Naive thymus-derived CD4-positive, alpha-beta T cell (primary cell): ENCODE measurements at regions not wholly inside any gene's neighbourhood (a gene's known extent, or its start where the extent isn't known, plus 50 kb on each side); places are given as distances from the start of the nearest gene placed in this dataset.

Experiments used
- ATAC-seq: fragments of 150-1000 bp; cut with Tn5 transposase; 2 replicates; pipeline ENCODE4 v1.10.0; 2021; ENCODE audit warnings: mild to moderate bottlenecking, moderate library complexity
- CTCF ChIA-PET: fragments of 350-600 bp; sonication (Branson Sonifier 250); formaldehyde crosslinking; loops from one replicate; lab custom pipeline; 2021; ENCODE audit warnings: antibody characterized with exemption; lab: Charles Lee
- POLR2A ChIA-PET: fragments of 350-600 bp; sonication (Branson Sonifier 250); formaldehyde crosslinking; loops from one replicate; lab custom pipeline; 2021; ENCODE audit warnings: antibody characterized with exemption, inconsistent platforms; lab: Charles Lee
- DNase-seq, 9 donors: peaks; one replicate each; pipeline versions ENCODE4 v3.0.0 to v3.0.0-alpha.2; 2020 to 2022; ENCODE audit warnings: mixed read lengths in 1 of 9
- H3K27ac ChIP-seq: one replicate; pipeline ENCODE4 v1.7.0; 2013; ENCODE audit warnings: mild to moderate bottlenecking, low read depth, low read length, moderate library complexity
- H3K27me3 ChIP-seq, 2 donors: one replicate each; pipeline ENCODE4 v1.7.0; 2013; ENCODE audit warnings: low read length in 2 of 2, mild to moderate bottlenecking in 2 of 2, moderate library complexity in 2 of 2; ENCODE audit not compliant: control insufficient read depth in 2 of 2, insufficient read depth in 2 of 2
- H3K36me3 ChIP-seq, 3 experiments: 1 replicate in 2 of 3; 2 replicates in 1 of 3; pipeline ENCODE4 v1.7.0; 2013; ENCODE audit warnings: low read length in 3 of 3, mild to moderate bottlenecking in 3 of 3, moderate library complexity in 1 of 3; ENCODE audit not compliant: insufficient read depth in 3 of 3, control insufficient read depth in 2 of 3
- H3K4me1 ChIP-seq, 2 donors: one replicate each; pipeline ENCODE4 v1.7.0; 2013; ENCODE audit warnings: low read length in 2 of 2, mild to moderate bottlenecking in 2 of 2, moderate library complexity in 1 of 2; ENCODE audit not compliant: control insufficient read depth in 2 of 2, insufficient read depth in 2 of 2
- H3K4me3 ChIP-seq: 2 replicates; pipeline ENCODE4 v1.7.0; 2013; ENCODE audit warnings: mild to moderate bottlenecking, low read length
- H3K9me3 ChIP-seq, 3 experiments: 1 replicate in 2 of 3; 2 replicates in 1 of 3; pipeline ENCODE4 v1.7.0; 2013; ENCODE audit warnings: low read length in 3 of 3; ENCODE audit not compliant: control insufficient read depth in 2 of 3
- H3K27ac Mint-ChIP-seq, 9 donors: one replicate each; pipeline ENCODE4 v1.8.0; 2020 to 2022; ENCODE audit warnings: mixed read lengths in 9 of 9, mild to moderate bottlenecking in 8 of 9, moderate library complexity in 5 of 9, inconsistent platforms in 2 of 9
- H3K27me3 Mint-ChIP-seq, 5 donors: one replicate each; pipeline ENCODE4 v1.8.0; 2021 to 2022; ENCODE audit warnings: mixed read lengths in 5 of 5, mild to moderate bottlenecking in 1 of 5
- H3K36me3 Mint-ChIP-seq, 5 donors: one replicate each; pipeline ENCODE4 v1.8.0; 2020 to 2022; ENCODE audit warnings: mixed read lengths in 5 of 5, mild to moderate bottlenecking in 3 of 5, inconsistent platforms in 1 of 5
- H3K4me1 Mint-ChIP-seq, 7 donors: one replicate each; pipeline ENCODE4 v1.8.0; 2020 to 2022; ENCODE audit warnings: mixed read lengths in 7 of 7, mild to moderate bottlenecking in 3 of 7, inconsistent platforms in 1 of 7
- H3K4me3 Mint-ChIP-seq, 10 donors: one replicate each; pipeline ENCODE4 v1.8.0; 2020 to 2022; ENCODE audit warnings: mild to moderate bottlenecking in 10 of 10, mixed read lengths in 10 of 10, moderate library complexity in 6 of 10, inconsistent platforms in 2 of 10
- H3K9me3 Mint-ChIP-seq, 11 donors: one replicate each; pipeline ENCODE4 v1.8.0; 2020 to 2022; ENCODE audit warnings: mixed read lengths in 11 of 11, mild to moderate bottlenecking in 4 of 11, inconsistent platforms in 1 of 11, moderate library complexity in 1 of 11
- intact Hi-C, 2 donors: fragments of 100-400 bp; cut with micrococcal nuclease; formaldehyde crosslinking; loops; one replicate each; pipeline ENCODE4 v1.15.1; 2023

DNA sequence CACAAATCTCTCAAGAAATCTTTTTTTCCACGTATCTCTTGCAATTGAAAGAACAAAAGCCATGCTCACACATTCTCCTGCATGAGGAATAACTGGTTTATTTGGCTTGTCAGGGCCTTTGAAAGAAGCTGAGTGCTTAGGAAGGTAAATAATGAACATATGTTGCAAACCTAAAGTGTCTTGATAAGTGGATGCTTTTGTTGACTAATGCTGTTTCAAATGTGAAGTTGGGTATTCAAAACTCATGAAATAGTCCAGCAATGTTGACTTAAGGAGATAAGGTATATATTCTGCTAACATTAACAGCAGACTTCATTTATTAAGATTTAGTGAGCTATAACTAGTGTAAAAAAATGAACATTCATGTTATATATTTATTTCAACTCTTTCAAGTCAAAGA lies 1792.7 kb upstream of the MIR17HG start:
- ChIA-PET POLR2A (no interaction called here), CTCF (no interaction called here)
- Histone ChIP-seq H3K9me3 (no peaks in the 10 kb centered on the region), H3K27me3 (no peaks in the 10 kb centered on the region), H3K36me3 (no peaks in the 10 kb centered on the region), H3K27ac (no peak overlapping the region), H3K4me1 (no peaks in the 10 kb centered on the region), H3K4me3 (no peak overlapping the region)
- Mint-ChIP-seq H3K27ac (no peak overlapping the region), H3K27me3 (no peaks in the 10 kb centered on the region), H3K9me3 (peaks cover 0 to 18% (median 5%) of the 10 kb centered on the region in 11 donors), H3K4me3 (no peak overlapping the region), H3K4me1 (no peaks in the 10 kb centered on the region), H3K36me3 (no peaks in the 10 kb centered on the region)
- ATAC-seq (no peak), DNase-seq (no peak)
- intact Hi-C loops: no loop called here

DNA sequence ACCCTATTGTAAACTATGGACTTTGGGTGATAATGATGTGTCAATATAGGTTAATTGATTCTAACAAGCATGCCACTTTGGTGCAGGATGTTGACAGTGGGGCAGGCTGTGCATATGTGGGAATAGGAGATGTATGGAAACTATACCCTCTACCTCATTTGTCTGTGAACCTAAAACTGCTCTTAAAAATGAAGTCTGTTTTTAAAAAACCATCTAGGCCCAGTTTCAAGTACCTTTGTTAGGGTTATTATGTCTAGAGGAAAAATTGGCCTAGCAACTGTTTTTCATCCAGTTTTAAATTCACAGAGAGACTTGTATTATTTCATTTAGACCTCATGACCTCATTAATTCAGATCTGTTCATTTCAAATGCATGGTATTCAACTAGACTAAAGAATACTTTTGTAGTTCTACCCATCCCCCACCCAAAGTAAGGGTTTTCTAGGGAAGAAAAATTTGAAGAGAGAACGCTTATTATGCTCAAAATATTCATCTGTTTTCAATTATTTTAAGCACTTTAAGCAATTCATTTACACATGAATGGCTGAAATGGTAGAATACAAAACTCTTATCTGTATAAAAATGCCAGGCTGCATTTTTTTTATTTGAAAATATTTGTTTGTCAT lies 1781.9 kb upstream of the MIR17HG start:
- Mint-ChIP-seq H3K4me1 (no peaks in the 10 kb centered on the region), H3K36me3 (no peaks in the 10 kb centered on the region), H3K4me3 (no peak overlapping the region), H3K9me3 (peaks cover 0 to 15% (median 2%) of the 10 kb centered on the region in 11 donors), H3K27ac (no peak overlapping the region), H3K27me3 (no peaks in the 10 kb centered on the region)
- no peaks in the 10 kb centered on the region for H3K9me3 ChIP-seq
- ChIA-PET POLR2A (no interaction called here), CTCF (no interaction called here)
- no peak overlapping the region for H3K27ac ChIP-seq
- no peaks in the 10 kb centered on the region for H3K36me3 ChIP-seq
- no peaks in the 10 kb centered on the region for H3K4me1 ChIP-seq
- H3K4me3 ChIP-seq: no peak overlapping the region
- DNase-seq (no peak), ATAC-seq (no peak)
- no peaks in the 10 kb centered on the region for H3K27me3 ChIP-seq
- intact Hi-C loops: no loop called here

DNA sequence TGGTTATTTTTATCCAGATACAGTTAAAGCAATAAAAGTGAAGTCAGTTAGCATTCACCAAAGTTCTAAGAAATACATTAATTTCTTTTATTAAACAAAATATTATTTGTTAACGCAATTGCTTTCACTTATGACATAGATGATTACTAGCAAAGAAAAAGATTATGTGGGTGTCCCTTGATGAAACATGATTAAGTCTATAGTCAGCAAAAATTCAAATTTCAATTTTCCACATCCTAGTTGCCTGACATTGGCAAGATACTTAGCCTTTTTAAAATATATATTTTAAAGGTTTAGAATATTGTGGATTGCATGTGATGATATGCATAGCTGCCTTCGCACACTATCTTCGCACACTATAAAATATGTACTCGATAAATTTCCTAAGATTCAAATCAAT lies 1780.5 kb upstream of the MIR17HG start:
- intact Hi-C loops: no loop called here
- Histone ChIP-seq H3K27ac (no peak overlapping the region), H3K4me3 (no peak overlapping the region), H3K27me3 (no peaks in the 10 kb centered on the region), H3K4me1 (no peaks in the 10 kb centered on the region), H3K36me3 (no peaks in the 10 kb centered on the region), H3K9me3 (no peaks in the 10 kb centered on the region)
- Mint-ChIP-seq H3K36me3 (no peaks in the 10 kb centered on the region), H3K4me1 (no peaks in the 10 kb centered on the region), H3K4me3 (no peak overlapping the region), H3K27me3 (no peaks in the 10 kb centered on the region), H3K9me3 (peaks cover 0 to 21% (median 4%) of the 10 kb centered on the region in 11 donors), H3K27ac (no peak overlapping the region)
- CTCF ChIA-PET: no interaction called here
- POLR2A ChIA-PET: no interaction called here
- DNase-seq (no peak), ATAC-seq (no peak)

DNA sequence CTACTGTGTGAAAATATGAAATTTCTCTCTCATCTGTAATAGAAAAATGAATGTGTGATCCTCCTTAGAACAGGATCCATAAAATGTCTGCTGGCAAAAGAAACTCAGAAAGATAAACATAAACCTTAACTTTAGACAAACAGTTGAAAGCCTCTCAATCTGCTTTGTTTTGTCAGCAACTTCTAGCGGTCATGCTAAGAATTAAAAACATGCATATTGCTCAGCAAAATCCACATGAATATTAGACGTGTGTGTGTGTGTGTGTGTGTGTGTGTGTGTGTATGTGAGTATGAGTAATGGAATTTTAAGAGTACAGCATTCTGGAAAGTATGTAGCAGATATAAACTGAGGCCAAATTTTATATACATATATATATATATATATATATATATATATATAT lies 1779.2 kb upstream of the MIR17HG start:
- H3K36me3 Mint-ChIP-seq: no peaks in the 10 kb centered on the region
- no peak overlapping the region for H3K27ac ChIP-seq
- no peak for DNase-seq
- H3K27me3 Mint-ChIP-seq: no peaks in the 10 kb centered on the region
- ATAC-seq: no peak
- no peaks in the 10 kb centered on the region for H3K4me1 Mint-ChIP-seq
- H3K27me3 ChIP-seq: no peaks in the 10 kb centered on the region
- H3K4me3 ChIP-seq: no peak overlapping the region
- peaks cover 2 to 17% (median 3%) of the 10 kb centered on the region in 11 donors for H3K9me3 Mint-ChIP-seq
- H3K36me3 ChIP-seq: no peaks in the 10 kb centered on the region
- no peak overlapping the region for H3K4me3 Mint-ChIP-seq
- no peak overlapping the region for H3K27ac Mint-ChIP-seq
- POLR2A ChIA-PET: no interaction called here
- CTCF ChIA-PET: no interaction called here
- H3K9me3 ChIP-seq: no peaks in the 10 kb centered on the region
- intact Hi-C loops: no loop called here
- H3K4me1 ChIP-seq: no peaks in the 10 kb centered on the region

DNA sequence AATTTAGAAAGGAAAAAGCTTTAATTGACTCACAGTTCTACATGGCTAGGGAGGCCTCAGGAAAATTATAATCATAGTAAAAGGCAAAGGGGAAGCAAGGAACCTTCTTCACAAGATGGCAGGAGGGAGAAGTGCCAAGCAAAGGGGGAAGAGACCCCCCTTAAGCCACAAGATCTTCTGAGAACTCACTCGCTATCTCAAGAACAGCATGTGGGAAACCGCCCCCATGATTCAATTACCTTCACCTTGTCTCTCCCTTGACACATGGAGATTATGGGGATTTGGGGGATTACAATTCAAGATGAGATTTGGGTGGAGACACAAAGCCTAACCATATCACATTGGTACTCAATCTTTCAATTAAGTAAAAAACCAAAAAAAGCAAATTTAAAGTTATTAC lies 1778.7 kb upstream of the MIR17HG start:
- Mint-ChIP-seq H3K27ac (no peak overlapping the region), H3K4me1 (no peaks in the 10 kb centered on the region), H3K9me3 (peaks cover 2 to 14% (median 3%) of the 10 kb centered on the region in 11 donors), H3K36me3 (no peaks in the 10 kb centered on the region), H3K4me3 (no peak overlapping the region), H3K27me3 (no peaks in the 10 kb centered on the region)
- Histone ChIP-seq H3K36me3 (no peaks in the 10 kb centered on the region), H3K4me1 (no peaks in the 10 kb centered on the region), H3K27me3 (no peaks in the 10 kb centered on the region), H3K4me3 (no peak overlapping the region), H3K27ac (no peak overlapping the region), H3K9me3 (no peaks in the 10 kb centered on the region)
- ATAC-seq (no peak), DNase-seq (no peak)
- intact Hi-C loops: no loop called here
- ChIA-PET POLR2A (no interaction called here), CTCF (no interaction called here)

DNA sequence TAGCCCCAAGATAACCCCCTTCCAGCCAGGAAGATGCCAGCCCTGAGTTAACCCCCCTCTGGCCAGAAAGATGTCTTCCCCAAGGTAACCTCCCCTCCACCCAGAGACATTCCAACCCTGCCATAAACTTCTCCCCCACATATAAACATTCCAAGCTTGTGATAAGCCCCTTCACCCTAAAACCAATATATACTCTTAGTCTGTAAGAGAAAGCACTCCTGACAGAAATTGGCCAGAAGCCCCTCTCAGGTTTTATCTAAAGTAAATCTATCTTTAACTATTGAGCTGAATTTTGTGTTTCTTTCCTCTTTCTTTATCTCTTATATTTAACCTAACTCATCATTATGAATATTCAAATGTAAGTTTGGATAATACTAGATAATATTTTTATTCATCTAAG lies 1775.8 kb upstream of the MIR17HG start:
- Histone ChIP-seq H3K27ac (no peak overlapping the region), H3K9me3 (no peaks in the 10 kb centered on the region), H3K27me3 (no peaks in the 10 kb centered on the region), H3K36me3 (no peaks in the 10 kb centered on the region), H3K4me3 (no peak overlapping the region), H3K4me1 (no peaks in the 10 kb centered on the region)
- Mint-ChIP-seq H3K4me3 (no peak overlapping the region), H3K27ac (no peak overlapping the region), H3K27me3 (no peaks in the 10 kb centered on the region), H3K36me3 (no peaks in the 10 kb centered on the region), H3K9me3 (peaks cover 0 to 17% (median 4%) of the 10 kb centered on the region in 11 donors), H3K4me1 (no peaks in the 10 kb centered on the region)
- intact Hi-C loops: no loop called here
- ChIA-PET CTCF (no interaction called here), POLR2A (no interaction called here)
- ATAC-seq: no peak
- DNase-seq: no peak

DNA sequence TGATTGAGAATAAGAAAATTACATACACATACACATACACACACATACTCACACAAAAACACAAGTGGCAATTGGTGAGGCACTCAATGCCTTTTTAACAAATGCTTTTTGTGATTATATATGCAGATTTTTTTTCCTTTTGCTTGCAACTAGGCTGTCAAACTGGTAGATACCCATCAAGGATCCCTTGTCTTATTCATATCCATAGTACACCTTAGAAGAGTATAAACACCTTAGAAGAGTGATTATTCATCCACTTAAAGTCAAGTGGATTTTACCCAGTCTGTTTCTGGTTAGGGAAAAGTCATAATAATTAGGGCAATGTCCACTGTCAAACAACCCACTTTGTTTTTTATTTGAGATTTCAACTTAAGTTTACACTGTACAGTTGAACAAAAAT lies 1773.4 kb upstream of the MIR17HG start:
- intact Hi-C loops: no loop called here
- Histone ChIP-seq H3K4me3 (no peak overlapping the region), H3K27ac (no peak overlapping the region), H3K27me3 (no peaks in the 10 kb centered on the region), H3K4me1 (no peaks in the 10 kb centered on the region), H3K9me3 (no peaks in the 10 kb centered on the region), H3K36me3 (no peaks in the 10 kb centered on the region)
- Mint-ChIP-seq H3K9me3 (peaks cover 0 to 25% (median 4%) of the 10 kb centered on the region in 11 donors), H3K4me1 (no peaks in the 10 kb centered on the region), H3K36me3 (no peaks in the 10 kb centered on the region), H3K4me3 (no peak overlapping the region), H3K27ac (no peak overlapping the region), H3K27me3 (no peaks in the 10 kb centered on the region)
- ATAC-seq (no peak), DNase-seq (no peak)
- CTCF ChIA-PET: no interaction called here
- POLR2A ChIA-PET: no interaction called here
